ENCODE measurements at regions not wholly inside any gene's neighbourhood (a gene's known extent, or its start where the extent isn't known, plus 50 kb on each side); places are given as distances from the start of the nearest gene placed in this dataset.
"Not testable (repeated sequence)": the region's sequence is repeated elsewhere in the genome, so short reads cannot be mapped to it uniquely, and the experiment has no call there.

GRCh38 chr10:84943541-84943940 is 615.2 kb downstream of the CCSER2 start:
- DNase-seq (ENCODE audit: low read depth): no peak

- DNase-seq (ENCODE audit: low read depth): no peak
Measured at GRCh38 chr10:84944187-84944586, 615.8 kb downstream of the CCSER2 start.

- DNase-seq (ENCODE audit: low read depth): no peak
Measured at GRCh38 chr10:84945791-84946190, 617.4 kb downstream of the CCSER2 start.

GRCh38 chr10:84946904-84947303 is 618.5 kb downstream of the CCSER2 start:
- DNase-seq (ENCODE audit: low read depth): no peak

GRCh38 chr10:84948644-84949043 is 620.3 kb downstream of the CCSER2 start:
- no peak for DNase-seq (ENCODE audit: low read depth)

- DNase-seq (ENCODE audit: low read depth): no peak
Measured at GRCh38 chr10:84951616-84952015, 623.2 kb downstream of the CCSER2 start.

GRCh38 chr10:84957427-84957826 is 629.0 kb downstream of the CCSER2 start:
- no peak for DNase-seq (ENCODE audit: low read depth)

GRCh38 chr10:84965468-84965867 is 637.1 kb downstream of the CCSER2 start:
- no peak for DNase-seq (ENCODE audit: low read depth)

GRCh38 chr10:84966708-84967441 is 638.5 kb downstream of the CCSER2 start:
- no peak for DNase-seq (ENCODE audit: low read depth)

GRCh38 chr10:84969297-84969696 is 640.9 kb downstream of the CCSER2 start:
- DNase-seq (ENCODE audit: low read depth): not testable (repeated sequence)

GRCh38 chr10:84987039-84987438 is 658.6 kb downstream of the CCSER2 start:
- DNase-seq (ENCODE audit: low read depth): no peak

- no peak for DNase-seq (ENCODE audit: low read depth)
Measured at GRCh38 chr10:84988011-84988410, 659.6 kb downstream of the CCSER2 start.

- DNase-seq (ENCODE audit: low read depth): no peak
Measured at GRCh38 chr10:84990713-84991112, 662.3 kb downstream of the CCSER2 start.

GRCh38 chr10:84991301-84991700 is 662.9 kb downstream of the CCSER2 start:
- DNase-seq (ENCODE audit: low read depth): no peak

GRCh38 chr10:84993251-84994035 is 665.1 kb downstream of the CCSER2 start:
- no peak for DNase-seq (ENCODE audit: low read depth)

- no peak for DNase-seq (ENCODE audit: low read depth)
Measured at GRCh38 chr10:84994722-84995121, 666.3 kb downstream of the CCSER2 start.

- no peak for DNase-seq (ENCODE audit: low read depth)
Measured at GRCh38 chr10:84996580-84996979, 668.2 kb downstream of the CCSER2 start.

GRCh38 chr10:84997870-84998269 is 669.5 kb downstream of the CCSER2 start:
- DNase-seq (ENCODE audit: low read depth): no peak

- no peak for DNase-seq (ENCODE audit: low read depth)
Measured at GRCh38 chr10:84999929-85000328, 671.5 kb downstream of the CCSER2 start.

GRCh38 chr10:85003083-85003482 is 674.7 kb downstream of the CCSER2 start:
- no peak for DNase-seq (ENCODE audit: low read depth)

- DNase-seq (ENCODE audit: low read depth): no peak
Measured at GRCh38 chr10:85008488-85009184, 680.2 kb downstream of the CCSER2 start.

- no peak for DNase-seq (ENCODE audit: low read depth)
Measured at GRCh38 chr10:85012305-85012704, 683.9 kb downstream of the CCSER2 start.
